ENCODE measurements at regions not wholly inside any gene's neighbourhood (a gene's known extent, or its start where the extent isn't known, plus 50 kb on each side); places are given as distances from the start of the nearest gene placed in this dataset.

DNA sequence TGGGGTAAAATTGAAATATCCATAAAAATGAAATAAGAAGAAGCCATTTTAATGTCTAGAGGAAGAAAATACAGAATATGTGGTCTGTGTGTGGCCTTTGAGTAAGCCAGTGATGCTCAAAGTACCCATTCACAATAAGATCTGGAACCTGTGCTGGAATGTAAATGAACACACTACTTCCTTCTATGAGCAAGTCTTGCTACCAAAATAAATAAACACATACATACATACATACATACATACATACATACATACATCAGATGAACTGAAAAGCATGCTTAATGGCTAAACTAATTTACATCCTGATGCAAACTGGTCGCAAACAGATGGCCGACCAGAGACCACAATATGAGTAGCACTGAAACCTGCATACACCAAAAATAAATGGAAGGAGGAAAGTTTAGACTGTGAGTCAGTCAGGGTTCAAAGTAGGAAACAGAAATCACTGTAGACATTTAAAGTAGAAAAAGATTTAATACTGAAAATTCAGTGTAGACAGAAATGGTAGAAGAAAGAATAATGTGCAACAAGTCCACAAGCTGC is 317.6 kb downstream of the CAAP1 start:
- TF ChIP-seq, protein P1, sequence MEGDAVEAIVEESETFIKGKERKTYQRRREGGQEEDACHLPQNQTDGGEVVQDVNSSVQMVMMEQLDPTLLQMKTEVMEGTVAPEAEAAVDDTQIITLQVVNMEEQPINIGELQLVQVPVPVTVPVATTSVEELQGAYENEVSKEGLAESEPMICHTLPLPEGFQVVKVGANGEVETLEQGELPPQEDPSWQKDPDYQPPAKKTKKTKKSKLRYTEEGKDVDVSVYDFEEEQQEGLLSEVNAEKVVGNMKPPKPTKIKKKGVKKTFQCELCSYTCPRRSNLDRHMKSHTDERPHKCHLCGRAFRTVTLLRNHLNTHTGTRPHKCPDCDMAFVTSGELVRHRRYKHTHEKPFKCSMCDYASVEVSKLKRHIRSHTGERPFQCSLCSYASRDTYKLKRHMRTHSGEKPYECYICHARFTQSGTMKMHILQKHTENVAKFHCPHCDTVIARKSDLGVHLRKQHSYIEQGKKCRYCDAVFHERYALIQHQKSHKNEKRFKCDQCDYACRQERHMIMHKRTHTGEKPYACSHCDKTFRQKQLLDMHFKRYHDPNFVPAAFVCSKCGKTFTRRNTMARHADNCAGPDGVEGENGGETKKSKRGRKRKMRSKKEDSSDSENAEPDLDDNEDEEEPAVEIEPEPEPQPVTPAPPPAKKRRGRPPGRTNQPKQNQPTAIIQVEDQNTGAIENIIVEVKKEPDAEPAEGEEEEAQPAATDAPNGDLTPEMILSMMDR (IDR thresholded peaks at IDR 0.05; ENCODE audit: insufficient read depth, low read length), result no peak
- no peak for TF ChIP-seq POLR2AphosphoS5 (IDR thresholded peaks at IDR 0.05; ENCODE audit: low read depth)
